Stimulated activated CD4-positive, alpha-beta T cell treated with anti-CD3 and anti-CD28 coated beads, Interleukin-15, amount 100 ng/mL, for 24 hours (primary cell): ENCODE measurements at regions not wholly inside any gene's neighbourhood (a gene's known extent, or its start where the extent isn't known, plus 50 kb on each side); places are given as distances from the start of the nearest gene placed in this dataset.
"Not testable (repeated sequence)": the region's sequence is repeated elsewhere in the genome, so short reads cannot be mapped to it uniquely, and the experiment has no call there.

Source experiments
- DNase-seq: peaks from one replicate; pipeline ENCODE4 v3.0.0-alpha.2; 2020

DNA sequence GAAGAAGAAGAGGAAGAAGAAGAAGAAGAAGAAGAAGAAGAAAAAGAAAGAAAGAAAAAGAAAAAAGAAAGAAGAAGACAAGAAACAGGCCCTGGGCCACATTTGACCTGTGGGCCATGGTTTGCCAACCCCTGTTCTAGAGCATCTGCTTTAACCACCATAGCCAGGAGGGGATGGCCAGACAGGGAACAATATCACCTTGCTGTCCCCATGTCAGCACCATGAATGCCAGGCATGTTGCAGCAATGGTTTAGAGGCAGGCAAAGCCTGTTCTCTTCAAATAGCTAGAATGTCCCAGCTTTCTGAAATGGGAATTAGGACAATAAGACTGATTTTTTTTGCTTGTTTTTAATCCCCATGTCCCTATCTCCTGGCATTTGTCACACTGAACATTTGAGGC, 338.6 kb upstream of the PLET1 start:
- DNase-seq = no peak

DNA sequence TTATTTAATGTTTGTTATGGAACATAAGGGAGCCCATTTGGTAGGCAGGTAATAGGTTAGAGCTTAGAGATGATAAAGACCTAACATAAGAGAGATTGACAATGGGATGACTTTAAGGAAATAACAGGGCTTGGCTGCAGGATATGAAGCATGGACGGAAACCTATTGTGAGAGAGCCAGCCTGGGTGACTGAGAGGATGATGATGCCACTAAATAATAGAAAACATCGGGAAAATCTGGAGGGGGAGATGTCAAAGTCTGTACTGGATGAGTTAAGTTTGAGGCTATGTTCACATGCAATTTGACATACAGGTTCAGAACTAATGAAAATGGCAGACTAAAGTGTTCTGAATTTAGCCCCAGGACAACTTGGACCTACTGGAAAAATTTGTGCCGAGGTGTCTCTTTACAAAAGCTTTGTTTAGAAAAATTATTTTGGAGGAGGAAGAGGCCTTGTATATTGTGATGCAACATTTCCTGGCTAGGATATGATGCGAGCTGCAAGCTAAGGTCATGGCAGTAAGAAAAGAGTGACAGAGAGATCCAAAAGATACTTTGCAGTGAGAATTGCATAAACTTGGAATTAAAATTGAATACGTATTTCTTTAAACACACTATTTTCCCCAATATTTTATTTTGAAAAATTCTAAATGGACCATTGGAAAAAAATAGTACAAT, 339.3 kb upstream of the PLET1 start:
- DNase-seq = no peak

DNA sequence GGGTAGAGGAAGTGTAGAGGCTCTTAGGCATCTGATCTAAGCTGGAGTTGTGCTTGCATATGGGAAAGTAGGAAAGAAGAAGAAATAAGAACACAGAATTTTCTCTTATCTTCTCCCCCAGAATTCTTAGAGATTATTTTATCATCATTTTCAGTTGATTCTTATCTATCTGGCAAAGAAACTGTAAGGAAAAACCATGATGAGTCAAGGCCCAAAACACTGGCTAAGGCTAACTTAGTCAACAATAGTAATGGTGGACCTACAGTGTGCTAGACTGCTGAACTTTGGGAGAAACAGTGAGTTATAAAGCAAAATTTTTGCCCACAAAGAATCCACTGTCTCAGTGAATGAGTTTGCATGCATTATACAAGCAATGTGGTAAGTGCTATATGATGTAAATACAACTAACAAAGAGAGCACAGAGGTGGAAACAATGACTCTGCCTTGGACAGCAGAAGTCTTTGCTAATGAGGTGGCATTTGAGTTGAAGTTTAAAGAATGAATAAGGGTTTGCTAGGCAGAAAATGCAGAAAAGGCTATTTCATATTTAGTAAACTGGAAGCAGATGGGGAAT, 344.5 kb upstream of the PLET1 start:
- DNase-seq = no peak

DNA sequence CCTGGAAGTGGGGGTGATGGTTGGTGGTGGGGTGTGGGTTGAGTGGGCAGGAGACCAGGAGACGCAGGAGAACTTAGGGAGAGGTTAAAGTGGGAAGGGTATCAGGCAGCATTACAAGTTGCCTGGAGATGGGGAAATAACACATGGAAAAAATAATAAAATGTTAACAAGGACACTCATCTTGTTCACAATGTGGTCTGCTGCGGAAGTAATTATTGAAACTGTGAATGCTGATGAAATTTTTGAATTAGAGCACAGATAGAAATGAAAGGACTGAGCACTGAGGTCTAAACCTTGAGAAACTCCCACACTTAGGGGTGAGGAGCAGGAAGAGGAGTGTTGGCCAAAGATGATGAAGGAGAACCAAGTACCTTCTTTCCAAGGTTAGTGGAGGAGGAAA, 346.0 kb upstream of the PLET1 start:
- no peak for DNase-seq

DNA sequence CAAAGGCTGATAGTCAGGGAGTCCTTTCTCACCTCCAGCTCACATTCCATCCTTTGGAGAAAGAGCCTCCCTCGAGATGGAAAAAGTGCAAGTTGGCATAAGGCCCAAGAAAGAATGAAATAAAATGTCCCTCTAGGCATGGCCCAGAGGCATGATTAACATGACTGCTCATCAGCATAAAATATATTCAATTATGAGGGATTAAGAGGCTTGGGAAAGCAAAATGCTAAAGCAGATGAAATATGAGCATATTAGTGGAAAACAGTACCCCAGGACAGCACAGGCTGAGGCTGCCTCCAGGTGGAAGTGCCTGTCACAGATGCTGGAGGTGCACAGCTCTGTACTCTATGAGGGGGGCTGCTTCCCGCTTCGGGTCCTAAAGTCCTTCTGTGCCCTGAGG, 347.8 kb upstream of the PLET1 start:
- no peak for DNase-seq

DNA sequence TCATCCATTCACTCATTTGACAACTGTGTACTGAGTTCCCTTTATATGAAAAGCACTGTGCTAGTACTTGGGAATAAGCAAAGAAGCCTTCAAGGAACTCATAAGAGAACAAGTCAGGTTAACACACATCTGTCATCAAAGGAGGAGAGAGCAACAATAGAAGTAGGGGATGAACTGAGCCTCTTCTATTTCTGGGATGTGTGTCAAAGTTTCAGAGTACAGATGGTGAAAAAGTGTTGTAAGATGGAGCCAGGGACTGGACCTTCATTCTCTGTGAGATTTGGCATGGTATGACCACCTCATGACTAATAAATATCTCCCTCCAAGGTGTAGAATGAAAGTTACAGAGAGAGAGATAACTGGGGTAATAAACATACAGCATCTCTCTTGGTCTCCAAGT, 349.8 kb upstream of the PLET1 start:
- no peak for DNase-seq

DNA sequence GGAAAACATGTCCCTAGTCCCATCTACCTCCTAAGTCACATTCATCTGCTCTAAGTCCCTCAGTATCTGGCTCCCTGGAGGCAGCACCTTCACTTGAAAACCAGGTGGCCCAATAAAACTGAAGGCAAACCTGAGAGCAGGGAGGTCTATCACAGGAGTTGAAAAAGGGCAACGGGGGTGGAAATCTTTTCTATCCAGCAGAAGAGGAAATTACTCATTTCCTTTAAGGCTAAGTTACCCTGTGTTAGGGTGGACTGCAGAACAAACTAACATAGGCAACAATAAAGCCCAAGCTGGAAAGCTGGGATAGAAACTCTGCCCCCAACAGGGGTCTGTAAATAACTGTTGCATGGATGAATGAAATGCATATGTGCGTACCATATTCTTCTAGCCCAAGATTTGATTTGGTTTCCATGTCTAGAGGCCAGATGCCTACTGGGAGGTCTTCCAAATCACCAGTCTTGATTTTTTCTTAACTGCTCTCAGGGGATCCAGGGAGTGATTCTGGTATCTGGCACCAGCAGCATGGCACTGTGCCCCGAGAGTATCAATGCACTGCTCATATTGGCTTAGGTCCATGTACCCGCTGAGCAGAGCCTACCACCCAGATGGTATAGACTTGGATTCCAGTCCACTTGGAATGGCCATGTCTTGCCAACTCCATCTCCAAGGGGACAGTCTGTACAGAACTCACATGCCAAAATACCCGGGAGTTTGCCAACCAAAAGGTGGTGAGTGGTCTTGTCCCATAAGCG, 350.0 kb upstream of the NCAM1 start:
- DNase-seq = no peak

DNA sequence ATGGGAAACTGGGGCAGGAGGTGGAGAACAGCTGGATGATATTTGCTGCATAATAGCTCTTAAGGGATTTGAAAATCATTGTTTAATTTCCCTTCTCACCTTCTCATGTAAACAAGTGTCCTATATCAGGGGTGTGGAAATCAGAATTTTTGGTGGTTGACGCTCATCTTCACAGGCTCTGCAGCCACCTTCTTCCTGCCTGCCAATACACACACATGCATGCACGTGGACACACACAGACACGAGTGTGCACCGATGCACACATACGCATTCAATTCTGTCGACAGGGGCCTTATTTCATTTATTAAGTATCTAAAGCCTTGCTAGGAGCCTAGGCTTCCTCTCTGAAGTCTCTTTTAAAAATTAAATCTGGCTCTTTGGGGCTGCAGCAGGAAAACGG, 349.4 kb upstream of the NCAM1 start:
- DNase-seq = no peak

DNA sequence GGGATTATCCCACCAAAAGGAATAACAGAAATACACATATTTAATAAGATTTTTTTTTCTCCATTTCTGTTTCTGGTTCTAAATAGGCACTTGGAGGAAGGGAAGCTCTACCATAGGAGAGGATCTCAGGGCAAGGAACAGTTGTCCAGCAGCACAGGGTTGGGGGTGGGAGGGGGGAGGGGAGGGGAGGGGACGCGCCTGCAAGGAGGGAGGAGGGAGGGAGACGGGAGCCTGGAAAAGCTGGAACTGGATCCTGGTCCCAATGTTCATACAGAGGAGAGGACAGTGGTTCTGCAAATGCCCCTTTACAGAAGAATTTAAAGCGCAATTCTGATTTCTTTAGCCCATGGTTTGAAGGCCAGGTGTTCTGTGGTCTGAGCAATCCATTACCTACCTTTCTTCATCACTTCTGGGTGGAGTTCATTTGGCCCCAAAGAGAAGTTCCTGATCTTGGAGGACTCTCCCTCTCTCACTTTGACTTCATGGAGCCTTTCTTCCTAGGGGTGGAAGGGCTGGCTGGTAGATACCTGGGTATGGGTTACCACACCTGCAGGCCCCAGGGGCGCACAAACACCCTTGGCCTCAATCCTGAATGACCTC, 348.9 kb upstream of the NCAM1 start:
- no peak for DNase-seq

DNA sequence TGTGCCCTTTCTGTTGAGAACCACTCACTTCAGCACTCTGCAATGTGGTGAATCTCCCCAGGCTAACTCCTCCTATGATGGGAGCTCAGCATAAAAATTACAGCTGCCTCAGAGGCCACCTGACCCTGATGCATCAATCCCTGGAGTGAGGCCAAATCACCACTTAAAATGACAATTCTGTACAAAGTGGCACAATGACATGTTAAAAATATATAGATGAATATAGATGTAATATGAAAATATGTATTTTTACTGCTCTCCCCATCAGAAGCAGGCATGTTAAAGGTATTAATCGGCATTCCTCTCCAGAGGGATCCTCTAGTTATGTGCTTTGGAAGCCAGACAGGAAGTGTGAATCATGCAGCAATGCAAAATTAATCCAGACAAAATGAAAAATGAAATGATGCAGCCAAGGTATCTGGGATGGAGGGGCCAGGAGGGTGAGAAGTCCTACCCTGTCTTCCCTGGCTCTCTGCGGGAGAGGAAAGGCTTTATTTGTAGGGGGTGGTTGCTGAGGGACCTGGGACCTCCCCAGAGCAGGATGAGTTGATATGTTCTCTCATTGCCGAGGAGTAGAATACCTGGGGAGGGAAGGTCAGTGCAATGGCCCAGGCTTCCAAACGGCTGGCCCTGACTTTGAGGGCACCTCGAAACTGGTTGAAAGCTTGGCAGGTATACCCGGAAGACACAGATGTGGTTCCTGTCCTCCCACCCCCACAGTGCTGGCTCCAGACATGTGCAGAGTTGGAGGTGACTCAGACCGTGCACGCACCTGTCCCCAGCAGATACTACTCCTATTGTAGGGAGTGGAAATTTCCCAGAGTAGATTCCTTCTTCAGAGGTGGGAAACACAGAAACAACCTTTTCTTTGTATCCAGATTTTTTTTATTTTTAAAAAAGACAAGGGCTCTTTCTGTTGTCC, 347.9 kb upstream of the NCAM1 start:
- no peak for DNase-seq

DNA sequence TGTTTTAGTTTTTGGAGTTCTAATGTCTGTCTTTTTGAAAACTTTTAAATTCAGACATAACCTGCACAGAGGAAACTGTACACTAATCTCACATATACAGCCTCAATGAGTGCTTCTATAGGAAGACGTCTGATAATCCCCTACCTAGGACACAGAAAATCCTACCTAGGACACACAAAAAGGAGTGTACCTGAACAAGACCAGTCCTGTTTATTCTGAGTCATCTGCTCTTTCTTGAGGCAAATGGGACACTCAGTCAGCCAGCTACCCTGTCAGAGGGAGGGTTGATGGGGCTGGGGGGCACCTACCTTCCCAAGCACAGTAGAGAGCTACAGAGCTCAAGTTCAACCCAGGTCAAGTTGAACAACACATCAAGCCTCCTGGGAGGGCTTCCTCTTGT, 346.6 kb upstream of the NCAM1 start:
- DNase-seq = no peak

DNA sequence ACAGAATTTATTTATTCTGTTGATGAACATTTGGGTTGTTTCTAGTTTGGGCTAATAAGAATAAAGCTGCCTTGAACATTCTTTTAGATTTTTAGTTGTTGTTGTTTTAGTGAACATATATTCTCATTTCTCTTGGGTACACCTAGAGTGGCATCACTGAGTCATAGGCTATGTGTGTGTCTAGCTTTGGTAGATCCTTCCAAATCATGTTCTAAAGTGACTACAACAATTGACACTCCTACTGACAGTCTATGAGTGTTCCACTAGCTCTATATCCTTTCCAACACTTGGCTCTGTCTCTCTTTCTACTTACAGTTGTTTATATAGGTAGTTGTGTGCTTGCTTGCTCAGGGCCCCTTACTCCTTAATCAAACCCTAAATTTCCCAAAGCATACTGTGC, 346.0 kb upstream of the NCAM1 start:
- DNase-seq = no peak

DNA sequence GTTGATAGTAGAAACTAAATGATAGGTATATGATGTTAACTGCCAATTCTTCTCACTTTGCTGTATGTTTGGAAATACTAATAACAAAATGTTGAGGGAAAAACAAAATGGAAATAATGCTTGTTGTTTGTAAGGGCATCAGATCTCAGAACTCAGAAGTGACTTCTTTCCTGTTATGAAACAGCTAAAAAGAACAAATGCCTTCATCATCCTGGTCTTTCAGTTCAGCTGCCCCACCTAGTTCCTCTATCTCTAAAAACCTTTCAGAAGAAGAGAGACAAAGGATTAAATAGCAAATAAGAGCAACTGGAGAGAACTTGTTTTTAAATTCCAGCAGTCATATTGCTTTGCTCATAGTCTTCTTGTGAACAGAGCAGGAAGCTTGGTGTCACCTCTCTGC, 345.3 kb upstream of the NCAM1 start:
- DNase-seq = no peak

DNA sequence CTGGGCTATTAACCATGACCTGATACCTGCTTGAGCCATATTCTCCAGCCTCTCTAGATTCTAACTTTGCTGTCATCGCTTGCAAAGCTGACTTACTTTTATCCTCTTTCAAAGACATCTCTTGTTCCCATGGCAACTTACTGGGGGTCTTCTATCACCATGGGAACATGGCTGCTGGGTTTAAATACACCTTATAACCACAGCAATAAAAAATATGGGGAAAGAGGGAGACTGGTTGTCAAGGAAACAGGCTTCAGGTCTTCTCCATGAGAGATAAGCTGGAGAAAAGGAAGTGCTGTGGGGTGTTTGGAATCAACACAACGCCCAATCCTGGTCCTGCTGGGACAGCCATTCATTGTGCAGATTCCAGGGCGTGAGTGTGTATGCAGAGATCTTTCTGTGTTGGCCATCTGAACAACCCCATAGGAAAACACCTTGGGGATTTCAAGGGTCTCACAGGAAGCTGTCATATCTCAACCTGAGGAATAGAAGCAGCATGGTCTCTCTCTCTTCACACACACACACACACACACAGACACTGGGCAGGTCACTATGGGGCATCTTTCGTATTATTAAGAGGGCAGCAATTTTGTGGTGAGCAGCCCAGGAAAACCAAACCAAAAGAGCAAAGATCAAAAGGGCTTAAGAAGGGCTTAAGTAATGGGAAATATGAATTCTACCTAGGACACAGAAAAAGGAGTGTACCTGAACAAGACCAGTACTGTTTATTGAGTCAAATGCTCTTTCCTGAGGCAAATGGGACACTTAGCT, 344.7 kb upstream of the NCAM1 start:
- no peak for DNase-seq

DNA sequence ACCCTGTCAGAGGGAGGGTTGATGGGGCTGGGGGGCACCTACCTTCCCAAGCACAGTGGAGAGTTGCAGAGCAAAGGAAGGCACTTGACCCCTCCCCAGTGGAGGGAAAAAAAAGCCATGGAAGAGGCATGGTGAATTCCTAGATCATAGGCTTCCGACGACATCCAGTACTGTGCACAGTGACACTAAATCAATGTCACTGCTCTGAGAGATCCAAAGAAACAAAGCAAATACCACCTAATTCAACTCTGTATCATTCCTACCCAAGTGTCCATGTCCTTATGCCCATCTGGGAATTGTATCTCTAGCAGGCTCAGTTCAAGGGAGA, 344.2 kb upstream of the NCAM1 start:
- DNase-seq = no peak

DNA sequence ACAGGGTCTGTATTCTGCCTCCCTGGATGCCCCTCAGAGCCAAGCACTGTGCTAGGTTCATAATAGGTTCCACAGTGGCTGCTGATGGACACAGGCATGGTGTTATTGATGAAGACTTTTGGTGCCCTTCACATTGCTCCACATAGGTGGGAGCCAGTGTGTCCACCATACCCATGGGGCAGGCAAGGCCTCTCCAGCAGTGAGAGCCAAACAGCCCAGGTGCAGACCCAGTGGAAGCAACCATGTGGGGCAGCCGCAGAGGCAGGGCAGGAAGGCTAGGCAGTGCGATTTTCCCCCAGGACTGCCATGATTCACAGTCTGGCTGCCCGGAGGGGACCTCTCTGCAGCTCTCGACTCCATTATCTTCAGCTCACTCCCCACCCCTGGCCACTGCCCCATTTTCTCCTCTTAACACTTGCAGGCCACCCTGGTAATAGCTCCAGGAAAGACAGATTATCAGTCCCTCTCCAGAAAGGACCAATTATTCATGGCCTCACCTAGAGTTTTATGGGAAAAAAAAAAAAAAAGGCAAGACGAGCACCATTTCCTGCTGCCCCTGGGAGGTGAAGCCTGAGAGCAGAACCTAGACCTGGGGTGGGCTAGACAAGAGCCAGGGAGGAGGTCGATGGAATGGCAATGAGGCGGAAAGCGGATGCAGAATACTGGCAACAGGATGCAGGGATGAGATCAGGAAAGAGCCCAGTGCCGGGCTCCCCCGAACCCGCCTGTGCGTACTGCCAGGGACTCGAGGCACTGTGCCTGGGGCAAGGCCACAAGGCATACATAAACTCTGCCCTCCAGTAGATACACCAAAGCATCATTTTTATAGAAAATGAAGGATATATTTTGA, 343.0 kb upstream of the NCAM1 start:
- no peak for DNase-seq

DNA sequence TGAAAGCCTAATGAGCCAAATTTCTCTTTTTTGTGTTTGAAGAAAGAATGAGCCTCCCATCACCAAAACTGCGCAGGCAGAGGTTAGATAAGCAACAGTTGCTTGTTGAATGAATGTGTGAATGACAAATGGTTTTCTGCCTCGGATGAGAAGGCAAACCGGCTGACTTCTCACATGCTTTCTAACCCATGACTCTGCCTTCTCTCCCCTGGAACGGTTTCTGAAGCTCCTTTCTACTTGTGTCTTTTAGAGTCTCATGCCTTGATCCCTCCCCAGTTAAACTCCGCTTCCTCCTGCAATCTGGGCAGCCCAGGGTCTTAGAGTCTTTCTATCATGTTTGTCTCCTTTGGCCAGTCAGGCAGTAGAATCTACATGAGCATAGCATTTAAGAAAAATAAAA, 342.1 kb upstream of the NCAM1 start:
- no peak for DNase-seq

DNA sequence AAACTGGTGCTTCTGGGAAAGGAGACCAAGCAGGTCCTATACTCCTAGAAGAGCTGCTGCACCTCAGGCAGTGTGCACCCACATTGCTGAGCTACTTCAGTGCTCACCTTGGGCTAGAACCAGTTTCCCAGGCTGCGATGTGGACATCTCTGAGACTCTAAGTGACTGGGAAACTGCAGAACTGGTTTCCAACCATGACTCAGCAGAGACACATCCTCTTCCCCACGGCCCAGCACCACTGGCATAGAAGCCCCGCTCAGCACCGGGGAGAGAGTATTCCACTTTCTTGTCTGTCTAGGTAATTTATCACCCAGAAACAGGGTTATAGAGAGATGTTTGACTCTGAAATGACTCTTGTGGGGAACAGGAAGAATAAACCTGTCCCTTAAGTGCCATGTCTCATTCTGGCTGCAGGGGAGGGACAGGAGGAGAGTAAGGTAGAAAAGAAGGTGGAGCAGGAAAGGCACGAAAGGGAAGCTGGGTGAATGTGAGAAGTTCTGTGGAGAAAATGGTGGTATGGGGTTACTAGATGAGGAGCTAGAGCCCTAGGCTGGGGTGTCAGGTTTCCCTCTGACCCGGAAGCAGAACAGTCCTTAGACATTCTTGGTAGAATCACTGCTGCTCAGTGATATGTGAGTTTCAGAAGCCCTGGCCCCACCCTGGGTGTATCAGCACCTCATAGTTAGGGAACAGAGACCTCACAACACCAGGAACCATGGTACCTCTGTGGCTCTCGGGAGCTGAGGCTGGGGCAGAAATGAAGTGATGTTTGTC, 340.4 kb upstream of the NCAM1 start:
- no peak for DNase-seq

DNA sequence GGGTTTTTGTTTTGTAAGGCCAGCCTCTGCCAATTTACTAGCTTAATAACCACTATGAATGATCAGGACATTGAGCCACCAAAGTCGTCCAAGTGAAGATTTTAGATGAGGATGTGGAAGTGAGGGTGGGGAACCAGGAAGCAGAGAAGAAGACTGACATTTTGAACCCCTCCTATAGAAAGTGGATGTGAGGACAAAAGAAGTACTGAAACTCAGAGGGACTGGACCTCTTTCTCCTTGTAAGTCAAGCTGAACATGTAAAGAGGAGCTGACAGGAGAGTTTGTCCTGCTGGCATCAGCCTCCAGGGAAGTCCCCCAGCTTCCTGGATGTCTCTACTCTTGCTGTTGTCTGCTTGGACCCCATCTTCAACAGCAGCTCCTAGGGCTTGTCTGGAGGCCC, 338.2 kb upstream of the NCAM1 start:
- no peak for DNase-seq

DNA sequence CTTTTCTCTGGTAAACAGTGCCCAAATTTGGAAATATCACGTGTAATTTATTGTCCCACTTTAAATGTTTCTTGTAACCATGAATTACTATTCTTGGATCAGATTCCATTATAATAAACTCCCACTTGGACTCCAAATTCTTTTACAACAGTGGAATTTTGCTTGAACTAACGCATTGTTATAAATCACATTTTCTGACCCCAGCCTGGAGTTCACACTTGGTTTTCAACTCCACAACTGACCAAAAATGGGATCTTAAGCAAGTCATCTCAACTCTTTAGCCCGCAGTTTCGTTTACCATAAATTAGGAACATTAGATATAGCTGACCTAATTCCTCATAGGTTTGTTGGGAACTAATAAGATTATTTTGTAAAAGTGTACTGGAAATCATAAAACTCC, 336.8 kb upstream of the NCAM1 start:
- DNase-seq = no peak

DNA sequence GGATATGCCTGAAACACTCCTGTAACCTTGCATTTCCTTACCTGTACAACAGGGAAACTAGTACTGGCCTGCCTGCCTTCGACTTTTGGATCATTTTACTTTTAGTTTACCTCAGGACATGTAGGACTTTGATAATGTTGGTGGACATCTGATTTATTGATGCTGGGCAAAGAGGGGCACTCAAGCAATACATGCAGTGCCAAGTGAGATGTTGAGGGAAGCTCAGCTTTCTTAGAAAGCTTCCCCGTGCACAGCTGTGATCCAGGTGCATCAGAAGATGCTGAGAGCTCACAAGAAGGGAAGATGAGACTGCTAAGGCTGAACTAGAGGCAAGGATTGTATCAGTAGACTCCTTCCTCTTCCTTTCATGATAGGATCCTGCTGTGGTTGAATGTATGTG, 336.2 kb upstream of the NCAM1 start:
- not testable (repeated sequence) for DNase-seq
